ENCODE measurements at regions not wholly inside any gene's neighbourhood (a gene's known extent, or its start where the extent isn't known, plus 50 kb on each side); places are given as distances from the start of the nearest gene placed in this dataset.

DNA sequence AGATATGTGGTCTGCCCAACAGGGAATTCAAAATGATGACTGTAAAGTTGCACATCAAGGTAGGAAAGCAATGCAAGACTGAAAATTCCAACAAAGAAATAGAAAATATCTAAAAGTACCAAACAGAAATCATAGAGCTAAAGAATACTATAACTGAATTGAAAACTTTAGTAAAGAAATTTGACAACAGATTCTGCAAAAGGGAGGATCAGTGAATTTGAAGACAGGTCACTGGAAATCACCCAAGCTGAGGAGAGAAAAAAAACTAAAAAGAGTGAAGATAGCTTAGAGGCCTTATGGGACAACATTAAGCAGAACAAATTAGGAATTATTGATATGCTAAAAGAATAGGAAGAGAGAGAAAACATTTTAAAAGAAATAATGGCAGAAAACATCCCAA lies 240.6 kb downstream of the SNX13 start:
- DNase-seq: no peak

DNA sequence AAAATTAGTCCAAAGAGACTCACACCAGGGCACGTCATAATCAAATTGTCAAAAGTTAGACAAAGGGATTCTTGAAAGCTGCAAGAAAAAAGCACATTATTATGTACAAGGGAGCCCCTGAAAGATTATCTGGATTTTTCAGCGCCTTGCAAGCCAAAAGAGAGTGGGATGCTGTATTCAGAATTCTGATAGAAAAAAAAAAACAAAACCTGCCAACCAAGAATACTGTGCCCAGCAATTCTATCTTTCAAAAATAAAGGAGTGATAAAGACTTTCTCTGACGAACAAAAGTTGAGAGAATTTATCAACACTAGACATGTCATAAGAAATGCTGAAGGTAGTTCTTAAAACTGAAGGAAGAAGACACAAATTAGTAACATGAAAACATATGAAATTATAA lies 240.2 kb downstream of the SNX13 start:
- DNase-seq: no peak

DNA sequence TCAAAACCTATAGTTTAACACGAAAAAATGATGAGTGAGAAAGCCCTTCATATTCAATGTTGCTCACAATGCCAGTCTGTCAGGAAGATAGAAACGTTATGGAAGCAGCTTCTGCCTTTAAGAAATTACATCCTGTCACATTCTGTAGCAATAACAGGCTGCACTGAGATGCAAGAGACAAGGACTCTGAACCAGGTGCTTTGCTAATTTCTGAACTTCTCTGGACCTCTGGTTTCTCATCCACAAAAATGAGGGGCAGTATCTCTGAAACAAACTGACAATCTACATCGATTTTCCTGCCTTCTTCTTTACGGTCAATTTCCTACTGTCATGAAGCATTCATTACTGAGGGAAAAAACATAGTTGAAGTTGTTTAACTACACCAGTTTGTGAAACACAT lies 234.0 kb downstream of the SNX13 start:
- no peak for DNase-seq

DNA sequence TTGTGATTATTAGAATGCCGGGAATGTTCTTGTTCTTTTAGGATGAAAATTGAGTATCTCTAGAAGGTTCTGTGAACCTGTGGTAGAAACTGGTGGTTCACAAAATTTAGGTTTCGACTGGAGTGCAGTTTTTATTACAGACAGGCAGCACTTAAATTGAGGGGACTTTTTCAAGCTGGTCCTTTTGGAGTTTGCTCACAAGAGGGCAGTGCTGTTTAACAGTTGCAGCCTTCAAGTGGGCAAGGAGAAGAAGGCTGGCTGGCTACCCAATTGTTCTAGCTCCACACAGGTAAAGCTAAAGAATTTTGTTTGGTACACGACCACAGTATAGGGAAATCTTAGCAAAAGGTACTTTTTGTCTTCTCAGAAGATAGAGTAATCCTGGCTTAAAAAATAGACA lies 233.6 kb downstream of the SNX13 start:
- DNase-seq: peak; percentile 34

DNA sequence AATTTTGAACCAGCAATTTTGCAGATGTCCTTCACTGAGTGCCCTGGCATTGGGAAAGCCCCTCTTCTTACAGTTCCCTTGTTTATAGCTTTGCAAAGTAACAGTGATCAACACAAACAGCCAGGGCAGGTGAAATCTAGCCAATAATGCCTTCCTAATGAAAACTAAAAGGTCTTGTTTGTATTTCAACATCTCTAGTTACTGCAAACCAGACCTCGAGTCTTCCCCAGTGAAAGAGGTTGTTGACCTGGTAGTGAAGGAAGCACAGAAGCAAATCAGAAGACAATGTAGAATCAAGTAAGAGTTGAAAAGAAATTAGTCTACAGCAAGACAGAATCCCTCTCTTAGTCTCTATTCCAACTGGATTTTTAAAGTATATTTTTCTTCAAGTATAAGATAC lies 231.2 kb downstream of the SNX13 start:
- no peak for DNase-seq

DNA sequence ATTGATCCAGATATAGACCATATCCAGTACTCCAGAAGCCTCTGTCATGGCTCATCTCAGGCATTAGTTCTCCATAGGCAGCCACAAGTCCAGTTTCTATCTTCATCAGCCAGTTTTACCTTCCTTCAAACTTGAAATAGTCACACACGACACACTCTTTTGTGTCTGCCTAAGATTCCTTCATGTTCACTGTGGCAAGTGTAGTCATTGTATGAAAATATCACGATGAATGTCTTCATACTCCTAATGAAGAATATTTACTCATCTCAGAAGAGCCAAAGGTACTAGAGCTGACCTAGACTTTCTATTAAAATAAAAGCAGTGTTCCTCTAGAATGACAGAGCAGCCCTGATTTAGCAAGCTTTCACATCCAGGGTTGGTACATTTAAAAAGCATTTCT lies 230.7 kb downstream of the SNX13 start:
- DNase-seq: no peak

DNA sequence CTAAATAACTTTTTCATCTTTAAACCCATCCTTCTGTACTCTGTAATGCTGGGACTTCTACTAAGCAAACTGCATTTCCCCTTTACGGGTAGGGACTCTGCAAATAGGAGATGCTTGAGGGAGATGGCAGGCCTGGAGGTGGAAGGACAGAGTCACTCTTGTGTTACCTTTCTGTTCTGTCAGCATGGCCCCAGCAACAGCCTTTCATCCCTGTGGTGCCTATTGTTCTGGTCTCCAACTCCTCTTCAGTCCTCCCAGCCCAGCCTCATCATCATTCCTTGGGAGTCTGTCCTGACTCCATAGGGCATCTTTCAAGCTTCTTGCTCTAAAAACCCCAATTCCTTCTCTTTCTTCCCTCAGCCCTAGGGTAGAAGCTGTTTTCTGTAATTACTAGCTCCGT lies 230.0 kb downstream of the SNX13 start:
- no peak for DNase-seq

DNA sequence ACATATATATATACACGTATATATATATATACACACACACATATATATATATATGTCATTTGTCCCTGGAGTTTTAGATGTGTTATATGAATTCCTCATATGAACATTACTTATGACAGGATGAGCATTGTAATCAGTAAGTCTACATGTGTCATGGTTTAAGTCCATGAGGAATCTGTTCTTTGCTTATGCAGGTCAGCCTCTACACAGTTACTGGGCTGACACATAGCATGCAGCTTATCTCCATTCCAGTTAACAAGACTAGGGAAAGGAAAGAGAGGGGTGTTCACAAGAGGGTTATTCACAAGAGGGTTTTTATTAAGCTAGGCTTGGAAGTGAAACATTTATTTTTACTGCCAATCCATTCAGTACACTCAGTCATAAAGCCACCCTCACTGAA lies 226.7 kb downstream of the SNX13 start:
- no peak for DNase-seq

DNA sequence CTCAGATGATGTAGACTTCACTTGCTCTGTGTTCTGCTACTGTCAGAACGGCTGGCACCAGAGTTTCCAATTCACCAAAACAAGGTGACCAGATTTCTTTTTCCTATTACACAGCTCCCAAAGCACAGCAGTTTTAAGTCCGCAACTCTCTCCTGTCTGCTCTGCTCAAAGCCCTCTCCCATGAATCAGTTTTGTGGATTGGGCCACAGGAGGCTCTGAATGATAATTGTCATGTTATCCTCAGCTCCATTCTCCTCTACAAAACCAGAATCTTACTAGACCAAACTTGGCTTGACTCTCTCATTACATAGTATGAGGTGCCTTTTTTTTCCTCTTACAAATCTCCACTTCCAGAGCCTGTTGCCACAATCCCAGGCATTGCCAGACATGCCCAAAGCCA lies 223.5 kb downstream of the SNX13 start:
- DNase-seq: no peak

DNA sequence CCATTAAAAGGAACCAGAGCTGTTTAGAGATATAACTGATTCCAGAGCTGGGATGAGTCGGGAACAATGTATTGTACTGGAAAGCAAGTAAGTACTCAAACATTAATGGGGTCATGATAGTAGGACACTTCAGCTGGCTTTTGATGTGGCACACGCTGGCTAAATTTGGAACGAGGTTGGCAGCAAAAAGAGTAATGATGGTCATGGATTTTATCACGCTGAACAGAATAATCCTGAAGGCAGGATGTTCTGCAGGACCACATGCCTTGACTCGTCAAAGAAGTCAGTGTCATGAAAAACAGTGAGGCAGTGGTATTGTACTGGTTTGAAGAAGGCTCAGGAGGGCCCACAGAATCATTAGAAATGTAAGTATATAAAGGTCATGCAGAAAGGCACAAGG lies 220.3 kb downstream of the SNX13 start:
- no peak for DNase-seq

DNA sequence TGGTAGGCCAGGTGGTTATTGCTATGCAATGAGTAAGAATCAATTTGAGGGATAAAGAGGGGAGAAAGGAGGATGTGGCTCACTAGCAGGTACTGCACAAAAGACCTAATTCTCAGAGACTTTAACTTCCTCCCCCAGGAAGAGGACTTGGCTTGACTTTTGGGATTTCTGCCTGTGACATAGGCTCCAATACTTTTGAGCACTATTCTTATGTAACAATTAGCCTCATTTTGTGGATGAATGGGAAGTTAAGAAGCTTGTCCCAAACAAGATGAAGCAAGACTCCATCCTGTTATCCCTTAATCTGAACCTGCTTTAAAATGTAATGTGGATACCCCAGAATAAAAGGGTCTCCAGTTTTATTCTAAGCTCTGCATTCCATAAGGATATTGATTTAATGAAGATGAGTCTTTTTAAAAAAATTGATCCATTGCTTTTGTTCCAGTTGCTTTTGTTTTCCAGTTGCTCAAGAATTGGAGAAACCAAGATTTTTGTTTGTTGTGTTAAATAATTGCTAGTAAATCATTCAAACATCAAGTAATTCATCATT lies 218.5 kb downstream of the SNX13 start:
- no peak for DNase-seq

DNA sequence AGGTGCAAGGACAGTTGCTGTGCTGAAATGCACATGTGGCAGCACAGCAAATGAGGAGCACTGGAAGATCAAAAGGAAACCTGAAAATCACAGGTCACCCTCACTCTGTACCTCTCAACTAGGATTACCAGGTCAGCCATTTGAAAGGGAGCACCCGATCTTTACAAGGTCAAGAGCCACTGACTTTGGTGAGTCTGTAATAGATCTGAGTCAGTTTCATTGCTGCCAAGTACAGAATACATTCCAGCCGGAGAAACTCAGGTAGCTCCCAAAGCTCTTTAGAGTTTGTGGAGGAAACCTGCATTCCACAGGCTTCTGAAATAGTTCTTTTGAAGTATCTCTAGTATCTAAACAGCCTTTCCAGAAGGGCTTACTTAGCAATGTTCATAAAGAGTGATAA lies 217.5 kb downstream of the SNX13 start:
- no peak for DNase-seq

DNA sequence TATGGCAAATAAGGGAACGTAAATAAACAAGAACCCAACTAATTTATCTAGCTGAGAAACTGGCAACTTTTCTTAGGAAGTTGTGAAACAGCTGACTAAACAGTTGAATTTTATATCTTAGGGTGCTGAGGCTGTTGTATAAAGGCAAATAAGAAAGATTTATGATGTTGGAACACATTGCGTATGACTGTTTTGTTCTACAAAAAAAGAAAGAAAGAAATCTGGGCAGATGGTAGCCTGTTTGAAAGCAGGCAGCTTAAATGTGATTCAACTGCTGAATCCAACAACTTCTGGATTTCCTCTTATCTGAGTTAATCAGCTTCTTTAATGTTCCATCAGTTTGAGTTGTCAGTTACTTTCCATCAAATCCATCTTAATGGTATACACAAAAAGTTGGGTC lies 214.5 kb downstream of the SNX13 start:
- no peak for DNase-seq

DNA sequence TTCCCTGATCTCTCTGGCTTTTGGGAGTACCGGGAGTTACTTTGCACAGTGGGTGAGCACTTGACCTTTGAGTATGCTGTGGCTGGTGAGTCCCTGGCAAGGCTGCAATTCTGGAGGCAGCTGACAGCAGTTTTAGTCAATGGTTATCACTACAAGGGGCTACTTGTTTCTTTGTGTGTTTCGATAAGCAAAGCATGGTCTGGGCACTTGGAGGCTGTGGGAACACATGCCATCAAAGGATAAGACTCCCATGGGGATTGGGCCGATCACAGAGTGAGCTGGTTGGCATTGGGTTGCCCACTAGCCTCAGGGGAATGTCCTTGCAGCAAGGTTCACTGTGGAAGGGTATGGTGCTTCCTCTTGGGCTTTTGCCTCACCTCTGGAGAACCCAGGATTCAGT lies 208.2 kb downstream of the SNX13 start:
- DNase-seq: peak; percentile 25

Data from DMS153 (cell line).